ENCODE measurements at regions not wholly inside any gene's neighbourhood (a gene's known extent, or its start where the extent isn't known, plus 50 kb on each side); places are given as distances from the start of the nearest gene placed in this dataset.

GRCh38 chr6:156413154-156413553, 364.0 kb upstream of the ARID1B start:
- no peak for TF ChIP-seq CTCF (conservative IDR thresholded peaks at IDR 0.05; ENCODE audit: low read depth in 2 of 2)
- no peak for TF ChIP-seq EZH2 (IDR thresholded peaks at IDR 0.05; ENCODE audit: low read depth, unreplicated experiment)
- TF ChIP-seq POLR2AphosphoS5 (IDR thresholded peaks at IDR 0.05; ENCODE audit: low read depth): no peak
- TF ChIP-seq STAT1 (IDR thresholded peaks at IDR 0.05; ENCODE audit: unreplicated experiment): no peak
- no peak for TF ChIP-seq ZNF331 (CRISPR knock-in tag; IDR thresholded peaks at IDR 0.05; ENCODE audit: low read depth)
- TF ChIP-seq EZH2phosphoT487 (IDR thresholded peaks at IDR 0.05; ENCODE audit: unreplicated experiment): no peak
- no peak for TF ChIP-seq REST (IDR thresholded peaks at IDR 0.05; ENCODE audit: unreplicated experiment)
- no peak for TF ChIP-seq ETS1 (IDR thresholded peaks at IDR 0.05)
- no peak for TF ChIP-seq ZNF462 (CRISPR knock-in tag; IDR thresholded peaks at IDR 0.05)
- TF ChIP-seq JUNB (IDR thresholded peaks at IDR 0.05; ENCODE audit: unreplicated experiment): no peak
- no peak for TF ChIP-seq NANOG (IDR thresholded peaks at IDR 0.05; ENCODE audit: borderline replicate concordance)
- TF ChIP-seq ZNF114 (CRISPR knock-in tag; IDR thresholded peaks at IDR 0.05): no peak
- TF ChIP-seq CREB1 (CRISPR knock-in tag; IDR thresholded peaks at IDR 0.05; ENCODE audit: low read depth): no peak

Measured in GM23338 (cell line).